ENCODE measurements at regions not wholly inside any gene's neighbourhood (a gene's known extent, or its start where the extent isn't known, plus 50 kb on each side); places are given as distances from the start of the nearest gene placed in this dataset.
A peak's percentile ranks its signal among the peaks of the same experiment; 100 is the strongest.

DNA sequence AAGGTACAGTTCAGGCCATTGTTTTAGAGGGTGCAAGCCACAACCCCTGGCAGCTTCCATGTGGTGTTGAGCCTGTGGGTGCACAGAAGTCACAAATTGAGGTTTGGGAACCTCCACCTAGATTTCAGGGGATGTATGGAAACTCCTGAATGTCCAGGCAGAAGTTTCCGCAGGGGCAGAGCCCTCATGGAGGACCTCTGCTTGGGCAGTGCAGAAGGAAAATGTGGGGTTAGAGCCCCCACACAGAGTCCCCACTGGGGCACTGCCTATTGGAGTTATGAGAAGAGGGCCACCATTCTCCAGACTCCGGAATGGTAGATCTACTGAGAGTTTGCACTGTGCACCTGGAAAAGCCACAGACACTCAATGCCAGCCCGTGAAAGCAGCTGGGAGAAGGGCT, 242.0 kb upstream of the ACTRT1 start:
- H3K9me3 ChIP-seq (ENCODE audit: control insufficient read depth, low read length) = no peaks in the 10 kb centered on the region
- H3K4me1 ChIP-seq (ENCODE audit: control insufficient read depth in 1 of 2, insufficient read depth in 2 of 2, low read length in 2 of 2) = no peaks in the 10 kb centered on the region
- ATAC-seq (ENCODE audit: low FRiP score) (no peak), DNase-seq (peak in 1 of 2 donors; percentile 45)
- H3K27me3 ChIP-seq (ENCODE audit: control insufficient read depth in 1 of 2, insufficient read depth in 2 of 2, low read length in 1 of 2) = no peaks in the 10 kb centered on the region
- 79 to 93% methylated on average over 3 of the region's 3 CpGs for WGBS, 2 donors
- no peak overlapping the region for H3K27ac ChIP-seq (ENCODE audit: low read depth in 1 of 2, low read length in 2 of 2)
- intact Hi-C loops (cut with DNase I) = no loop called here
- no peaks in the 10 kb centered on the region for H3K36me3 ChIP-seq (ENCODE audit: control insufficient read depth in 1 of 2, insufficient read depth in 2 of 2, low read length in 1 of 2)
- H3K4me3 ChIP-seq (ENCODE audit: low read length in 2 of 2) = no peak overlapping the region

DNA sequence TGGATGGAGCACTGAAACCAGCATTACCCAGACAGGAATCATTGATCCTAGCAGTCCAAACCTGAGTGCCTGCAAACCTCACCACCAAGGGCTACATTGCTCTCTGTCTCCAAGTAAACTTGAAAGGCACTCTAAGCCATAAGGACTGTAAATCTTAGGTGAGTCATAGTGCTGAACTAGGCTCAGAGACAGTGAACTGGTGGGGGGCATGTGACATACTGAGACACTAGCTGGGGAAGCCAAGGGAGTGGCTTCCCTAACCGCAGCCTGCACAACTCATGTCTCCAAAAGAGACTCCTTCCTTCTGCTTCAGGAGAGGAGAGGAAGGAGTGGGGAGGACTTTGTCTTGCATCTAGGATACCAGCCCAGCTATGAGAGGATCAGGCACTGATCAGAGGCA, 235.5 kb upstream of the ACTRT1 start:
- H3K27ac ChIP-seq (ENCODE audit: low read depth in 1 of 2, low read length in 2 of 2) = no peak overlapping the region
- H3K36me3 ChIP-seq (ENCODE audit: control insufficient read depth in 1 of 2, insufficient read depth in 2 of 2, low read length in 1 of 2) = no peaks in the 10 kb centered on the region
- 76 to 93% methylated on average over 1 of the region's 1 CpG for WGBS, 2 donors
- H3K4me1 ChIP-seq (ENCODE audit: control insufficient read depth in 1 of 2, insufficient read depth in 2 of 2, low read length in 2 of 2) = no peaks in the 10 kb centered on the region
- DNase-seq (no peak), ATAC-seq (ENCODE audit: low FRiP score) (no peak)
- intact Hi-C loops (cut with DNase I) = no loop called here
- no peaks in the 10 kb centered on the region for H3K9me3 ChIP-seq (ENCODE audit: control insufficient read depth, low read length)
- no peak overlapping the region for H3K4me3 ChIP-seq (ENCODE audit: low read length in 2 of 2)
- H3K27me3 ChIP-seq (ENCODE audit: control insufficient read depth in 1 of 2, insufficient read depth in 2 of 2, low read length in 1 of 2) = no peaks in the 10 kb centered on the region

DNA sequence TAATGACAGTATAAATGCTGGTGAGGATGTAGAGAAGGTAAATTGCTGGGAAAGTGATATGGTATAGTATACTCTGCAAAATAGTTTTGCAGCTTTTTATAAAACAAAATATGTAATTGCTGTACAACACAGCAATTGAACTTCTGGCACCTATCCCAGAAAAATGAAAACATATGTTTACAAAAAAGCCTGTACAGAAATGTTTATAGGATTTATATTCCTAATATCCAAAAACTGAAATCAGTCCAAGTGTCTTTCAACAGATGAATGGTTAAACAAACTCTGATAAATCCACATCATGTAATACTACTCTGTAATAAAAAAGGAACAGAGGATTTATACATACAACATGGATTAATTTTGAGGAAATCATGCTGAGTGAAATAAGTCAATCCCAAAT, 198.4 kb upstream of the ACTRT1 start:
- H3K27ac ChIP-seq (ENCODE audit: low read depth in 1 of 2, low read length in 2 of 2) = no peak overlapping the region
- no peaks in the 10 kb centered on the region for H3K27me3 ChIP-seq (ENCODE audit: control insufficient read depth in 1 of 2, insufficient read depth in 2 of 2, low read length in 1 of 2)
- no peaks in the 10 kb centered on the region for H3K4me1 ChIP-seq (ENCODE audit: control insufficient read depth in 1 of 2, insufficient read depth in 2 of 2, low read length in 2 of 2)
- intact Hi-C loops (cut with DNase I) = no loop called here
- no peaks in the 10 kb centered on the region for H3K9me3 ChIP-seq (ENCODE audit: control insufficient read depth, low read length)
- ATAC-seq (ENCODE audit: low FRiP score) (no peak), DNase-seq (no peak)
- no peak overlapping the region for H3K4me3 ChIP-seq (ENCODE audit: low read length in 2 of 2)
- no peaks in the 10 kb centered on the region for H3K36me3 ChIP-seq (ENCODE audit: control insufficient read depth in 1 of 2, insufficient read depth in 2 of 2, low read length in 1 of 2)

DNA sequence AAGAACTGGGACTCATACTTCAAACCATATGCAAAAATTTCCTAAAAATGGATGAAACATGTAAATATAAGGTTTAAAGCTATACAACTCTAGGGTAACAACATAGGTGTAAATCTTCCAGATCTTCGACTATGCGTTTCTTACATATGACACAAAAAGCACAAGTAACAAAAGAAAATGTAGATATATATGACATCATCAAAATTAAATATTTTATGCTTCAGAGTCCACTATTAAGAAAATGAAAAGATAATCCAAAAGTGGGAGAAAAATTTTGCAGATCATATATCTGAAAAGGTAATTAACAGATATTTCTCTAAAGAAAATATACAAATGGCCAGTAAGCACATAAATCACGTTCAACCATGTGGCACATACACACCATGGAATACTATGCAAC, 164.2 kb upstream of the ACTRT1 start:
- DNase-seq (no peak), ATAC-seq (ENCODE audit: low FRiP score) (no peak)
- Histone ChIP-seq H3K27ac (ENCODE audit: low read depth in 1 of 2, low read length in 2 of 2) (no peak overlapping the region), H3K4me3 (ENCODE audit: low read length in 2 of 2) (no peak overlapping the region), H3K4me1 (ENCODE audit: control insufficient read depth in 1 of 2, insufficient read depth in 2 of 2, low read length in 2 of 2) (no peaks in the 10 kb centered on the region), H3K27me3 (ENCODE audit: control insufficient read depth in 1 of 2, insufficient read depth in 2 of 2, low read length in 1 of 2) (no peaks in the 10 kb centered on the region), H3K9me3 (ENCODE audit: control insufficient read depth, low read length) (no peaks in the 10 kb centered on the region), H3K36me3 (ENCODE audit: control insufficient read depth in 1 of 2, insufficient read depth in 2 of 2, low read length in 1 of 2) (no peaks in the 10 kb centered on the region)
- intact Hi-C loops (cut with DNase I) = no loop called here
- 74 to 91% methylated on average over 3 of the region's 3 CpGs for WGBS, 2 donors

DNA sequence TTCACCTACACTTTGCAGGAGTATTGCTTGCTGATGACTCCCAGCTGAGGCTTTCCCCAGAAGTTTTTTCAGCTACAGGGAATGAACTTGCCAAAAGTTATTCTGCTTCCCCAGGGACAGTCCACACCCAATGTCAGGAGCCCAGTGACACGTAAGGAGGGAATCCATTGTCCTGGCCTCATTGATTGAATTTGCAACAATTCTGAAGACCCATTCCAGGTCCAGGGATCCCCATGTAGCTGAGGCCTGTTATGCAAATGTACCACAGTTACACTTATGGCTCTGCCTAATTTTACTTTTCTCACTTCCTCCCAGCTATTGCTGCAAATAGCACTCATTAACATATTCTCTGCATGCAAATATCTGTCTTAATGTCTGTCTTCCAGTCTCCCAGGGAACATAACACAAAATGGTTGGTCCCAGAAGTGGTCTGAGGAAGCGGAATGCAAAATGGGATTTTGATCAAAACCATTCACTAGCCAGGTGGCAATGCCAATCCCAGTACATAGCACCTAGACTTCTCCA, 113.7 kb upstream of the ACTRT1 start:
- no peak overlapping the region for H3K4me3 ChIP-seq (ENCODE audit: low read length in 2 of 2)
- no peaks in the 10 kb centered on the region for H3K9me3 ChIP-seq (ENCODE audit: control insufficient read depth, low read length)
- H3K36me3 ChIP-seq (ENCODE audit: control insufficient read depth in 1 of 2, insufficient read depth in 2 of 2, low read length in 1 of 2) = no peaks in the 10 kb centered on the region
- H3K27ac ChIP-seq (ENCODE audit: low read depth in 1 of 2, low read length in 2 of 2) = no peak overlapping the region
- no peaks in the 10 kb centered on the region for H3K4me1 ChIP-seq (ENCODE audit: control insufficient read depth in 1 of 2, insufficient read depth in 2 of 2, low read length in 2 of 2)
- intact Hi-C loops (cut with DNase I) = no loop called here
- ATAC-seq (ENCODE audit: low FRiP score) (no peak), DNase-seq (no peak)
- WGBS, 2 donors = 58 to 79% methylated on average over 2 of the region's 2 CpGs
- no peaks in the 10 kb centered on the region for H3K27me3 ChIP-seq (ENCODE audit: control insufficient read depth in 1 of 2, insufficient read depth in 2 of 2, low read length in 1 of 2)

DNA sequence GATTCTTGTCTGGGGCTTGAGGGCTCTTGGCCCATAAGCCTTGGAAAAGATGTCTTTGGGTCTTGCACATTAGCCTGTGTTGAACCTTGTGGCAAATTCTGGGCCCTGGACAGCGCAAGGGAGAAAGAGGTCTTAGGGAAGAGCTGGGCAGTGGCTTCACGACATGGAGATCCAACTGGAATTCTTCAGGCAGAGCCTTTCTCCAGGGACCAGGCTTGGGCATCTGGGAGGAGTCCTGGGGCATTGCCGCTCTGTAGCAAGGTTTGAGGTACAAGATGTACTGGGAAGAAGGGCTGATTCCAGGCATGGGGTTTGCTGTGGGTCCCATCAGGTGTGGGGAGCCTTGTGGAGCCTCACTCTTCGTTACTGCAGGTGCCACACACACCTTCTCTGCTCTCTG, 104.0 kb upstream of the ACTRT1 start:
- Histone ChIP-seq H3K27me3 (ENCODE audit: control insufficient read depth in 1 of 2, insufficient read depth in 2 of 2, low read length in 1 of 2) (no peaks in the 10 kb centered on the region), H3K9me3 (ENCODE audit: control insufficient read depth, low read length) (no peaks in the 10 kb centered on the region), H3K4me3 (ENCODE audit: low read length in 2 of 2) (no peak overlapping the region), H3K4me1 (ENCODE audit: control insufficient read depth in 1 of 2, insufficient read depth in 2 of 2, low read length in 2 of 2) (no peaks in the 10 kb centered on the region), H3K36me3 (ENCODE audit: control insufficient read depth in 1 of 2, insufficient read depth in 2 of 2, low read length in 1 of 2) (no peaks in the 10 kb centered on the region), H3K27ac (ENCODE audit: low read depth in 1 of 2, low read length in 2 of 2) (no peak overlapping the region)
- intact Hi-C loops (cut with DNase I) = no loop called here
- ATAC-seq (ENCODE audit: low FRiP score) = no peak
- WGBS, 2 donors = 57 to 83% methylated on average over 4 of the region's 4 CpGs
- no peak for DNase-seq

DNA sequence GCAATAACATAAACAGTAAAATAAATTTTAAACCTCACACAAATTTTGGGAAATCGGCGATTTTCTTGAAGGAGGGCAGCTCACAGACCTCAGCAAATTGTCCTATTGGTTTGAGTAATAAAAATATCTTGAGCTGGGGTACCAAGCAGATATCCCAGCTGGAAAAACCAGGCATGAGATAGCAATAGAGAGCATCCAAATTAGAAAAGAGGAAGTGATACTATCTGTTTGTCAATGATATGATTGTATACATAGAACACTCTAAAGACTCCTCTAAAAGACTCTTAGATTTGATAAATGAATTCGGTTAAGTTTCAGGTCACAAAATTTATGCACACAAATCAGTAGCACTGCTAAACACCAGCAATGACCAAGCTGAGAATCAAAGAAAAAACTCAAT, 90.5 kb upstream of the ACTRT1 start:
- ATAC-seq (ENCODE audit: low FRiP score) (no peak), DNase-seq (no peak)
- Histone ChIP-seq H3K27me3 (ENCODE audit: control insufficient read depth in 1 of 2, insufficient read depth in 2 of 2, low read length in 1 of 2) (no peaks in the 10 kb centered on the region), H3K36me3 (ENCODE audit: control insufficient read depth in 1 of 2, insufficient read depth in 2 of 2, low read length in 1 of 2) (no peaks in the 10 kb centered on the region), H3K9me3 (ENCODE audit: control insufficient read depth, low read length) (no peaks in the 10 kb centered on the region), H3K4me3 (ENCODE audit: low read length in 2 of 2) (no peak overlapping the region), H3K27ac (ENCODE audit: low read depth in 1 of 2, low read length in 2 of 2) (no peak overlapping the region), H3K4me1 (ENCODE audit: control insufficient read depth in 1 of 2, insufficient read depth in 2 of 2, low read length in 2 of 2) (no peaks in the 10 kb centered on the region)
- intact Hi-C loops (cut with DNase I) = no loop called here
- WGBS, 2 donors = 81 to 96% methylated on average over 3 of the region's 3 CpGs

DNA sequence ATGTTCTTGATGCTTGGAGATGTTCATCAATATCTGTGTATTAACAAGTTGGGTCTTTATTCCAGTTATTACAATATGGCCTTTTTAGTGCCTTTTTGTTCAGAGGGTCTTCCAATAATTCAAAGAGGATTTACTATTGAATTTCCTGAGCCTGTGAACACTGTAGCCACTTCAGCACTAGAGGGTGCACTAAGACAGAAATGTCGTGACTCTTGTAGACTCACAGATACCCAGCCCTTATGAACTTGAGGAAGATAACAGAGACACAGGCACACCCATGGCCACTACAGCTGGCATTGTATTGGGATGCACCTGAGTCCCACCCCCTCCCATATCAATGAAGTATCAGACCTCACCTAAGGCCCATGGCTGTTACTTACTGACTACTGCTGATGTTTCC, 54.4 kb upstream of the ACTRT1 start:
- 9 to 31% methylated on average over 1 of the region's 1 CpG for WGBS, 2 donors
- H3K4me1 ChIP-seq (ENCODE audit: control insufficient read depth in 1 of 2, insufficient read depth in 2 of 2, low read length in 2 of 2) = no peaks in the 10 kb centered on the region
- no peaks in the 10 kb centered on the region for H3K27me3 ChIP-seq (ENCODE audit: control insufficient read depth in 1 of 2, insufficient read depth in 2 of 2, low read length in 1 of 2)
- no peak for DNase-seq
- ATAC-seq (ENCODE audit: low FRiP score) = no peak
- no peaks in the 10 kb centered on the region for H3K36me3 ChIP-seq (ENCODE audit: control insufficient read depth in 1 of 2, insufficient read depth in 2 of 2, low read length in 1 of 2)
- no peaks in the 10 kb centered on the region for H3K9me3 ChIP-seq (ENCODE audit: control insufficient read depth, low read length)
- no peak overlapping the region for H3K4me3 ChIP-seq (ENCODE audit: low read length in 2 of 2)
- H3K27ac ChIP-seq (ENCODE audit: low read depth in 1 of 2, low read length in 2 of 2) = no peak overlapping the region
- intact Hi-C loops (cut with DNase I) = no loop called here

DNA sequence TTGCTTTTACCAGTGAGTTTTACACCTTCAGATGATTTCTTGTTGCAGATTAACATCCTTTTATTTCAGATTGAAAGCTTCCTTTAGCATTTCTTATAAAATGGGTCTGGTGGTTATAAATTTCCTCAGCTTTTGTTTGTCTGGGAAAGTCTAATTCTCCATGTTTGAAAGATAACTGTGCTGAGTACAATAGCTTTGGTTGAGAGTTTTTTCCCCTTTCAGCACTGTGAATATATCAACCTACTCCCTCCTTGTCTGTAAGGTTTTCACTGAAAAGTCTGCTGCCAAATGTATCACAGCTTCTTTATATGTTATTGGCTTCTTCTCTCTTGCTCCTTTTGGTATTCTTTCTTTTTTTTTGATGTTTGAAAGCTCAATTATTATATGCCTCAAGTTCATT, 53.5 kb upstream of the ACTRT1 start:
- no peak for DNase-seq

More for the DNA sequence above, 53.5 kb upstream of the ACTRT1 start:
- H3K4me1 ChIP-seq (ENCODE audit: control insufficient read depth in 1 of 2, insufficient read depth in 2 of 2, low read length in 2 of 2) = no peaks in the 10 kb centered on the region
- H3K4me3 ChIP-seq (ENCODE audit: low read length in 2 of 2) = no peak overlapping the region
- H3K9me3 ChIP-seq (ENCODE audit: control insufficient read depth, low read length) = no peaks in the 10 kb centered on the region
- intact Hi-C loops (cut with DNase I) = no loop called here
- H3K27me3 ChIP-seq (ENCODE audit: control insufficient read depth in 1 of 2, insufficient read depth in 2 of 2, low read length in 1 of 2) = no peaks in the 10 kb centered on the region
- no peak overlapping the region for H3K27ac ChIP-seq (ENCODE audit: low read depth in 1 of 2, low read length in 2 of 2)
- no peaks in the 10 kb centered on the region for H3K36me3 ChIP-seq (ENCODE audit: control insufficient read depth in 1 of 2, insufficient read depth in 2 of 2, low read length in 1 of 2)
- no peak for ATAC-seq (ENCODE audit: low FRiP score)

Measured in aorta (tissue), 5 donors.